ENCODE measurements at regions not wholly inside any gene's neighbourhood (a gene's known extent, or its start where the extent isn't known, plus 50 kb on each side); places are given as distances from the start of the nearest gene placed in this dataset.
"Not testable (repeated sequence)": the region's sequence is repeated elsewhere in the genome, so short reads cannot be mapped to it uniquely, and the experiment has no call there.

DNA sequence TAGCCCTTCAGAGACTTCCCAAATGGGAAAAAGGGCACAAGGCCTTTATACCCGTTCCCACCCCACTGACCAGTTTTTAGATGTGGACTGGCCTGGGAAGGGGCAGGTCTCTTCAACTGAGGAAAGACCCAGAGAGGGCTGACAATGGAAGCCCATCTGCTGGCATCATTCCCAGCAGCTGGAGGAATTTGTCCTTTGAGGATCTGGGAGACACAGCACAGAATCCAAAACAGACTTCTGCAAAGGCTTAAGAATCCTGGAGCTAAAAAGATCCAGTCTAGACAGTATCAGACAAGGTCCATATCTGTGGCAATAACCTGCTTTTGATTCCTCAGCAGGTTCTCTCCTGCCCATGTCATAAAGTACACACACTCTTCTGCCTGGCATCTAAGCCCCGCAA, 329.2 kb downstream of the TMEM167A start:
- DNase-seq: no peak

DNA sequence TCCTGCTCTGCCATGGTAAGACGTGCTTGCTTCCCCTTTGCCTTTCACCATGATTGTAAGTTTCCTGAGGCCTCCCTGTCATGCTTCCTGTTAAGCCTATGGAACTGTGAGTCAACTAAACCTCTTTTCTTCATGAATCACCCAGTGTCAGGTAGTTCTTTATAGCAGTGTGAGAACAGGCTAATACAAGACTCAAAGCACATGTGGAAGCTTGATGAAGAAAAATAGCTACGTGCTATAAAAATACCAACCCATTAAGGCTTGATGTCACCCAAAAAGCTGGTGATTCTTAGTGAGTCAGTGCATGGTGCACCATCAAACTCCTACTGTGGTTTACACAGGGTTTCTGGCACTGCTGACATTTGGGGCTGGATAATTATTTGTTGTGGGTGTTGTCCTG, 332.2 kb downstream of the TMEM167A start:
- DNase-seq: no peak

DNA sequence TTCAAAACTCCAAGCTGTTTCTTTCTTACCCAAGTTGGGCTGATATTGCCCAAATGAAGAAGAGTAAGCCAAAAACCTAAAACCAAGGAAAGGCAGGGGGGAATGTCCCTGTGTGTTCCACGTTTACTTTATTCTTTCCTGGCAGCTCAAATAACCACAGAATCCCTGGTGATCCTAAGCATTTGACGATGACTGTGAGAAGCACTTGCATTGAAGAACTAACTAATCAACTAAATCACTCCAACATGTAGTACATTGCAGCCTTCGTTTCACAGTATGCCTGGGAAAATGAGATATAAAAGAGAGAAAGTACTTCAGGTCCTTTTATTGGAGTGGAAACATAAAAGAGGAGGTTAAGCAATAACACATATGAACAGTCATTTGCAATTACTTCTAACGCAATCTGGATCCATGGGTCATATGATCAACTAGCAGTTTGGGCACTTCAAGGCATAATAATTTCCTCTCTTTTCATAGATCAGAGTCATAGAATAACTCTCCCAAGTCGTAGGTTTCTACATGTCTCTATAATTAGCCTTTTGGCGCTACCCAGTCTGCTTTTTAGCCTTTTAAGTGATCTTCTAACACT, 338.4 kb downstream of the TMEM167A start:
- DNase-seq: no peak

DNA sequence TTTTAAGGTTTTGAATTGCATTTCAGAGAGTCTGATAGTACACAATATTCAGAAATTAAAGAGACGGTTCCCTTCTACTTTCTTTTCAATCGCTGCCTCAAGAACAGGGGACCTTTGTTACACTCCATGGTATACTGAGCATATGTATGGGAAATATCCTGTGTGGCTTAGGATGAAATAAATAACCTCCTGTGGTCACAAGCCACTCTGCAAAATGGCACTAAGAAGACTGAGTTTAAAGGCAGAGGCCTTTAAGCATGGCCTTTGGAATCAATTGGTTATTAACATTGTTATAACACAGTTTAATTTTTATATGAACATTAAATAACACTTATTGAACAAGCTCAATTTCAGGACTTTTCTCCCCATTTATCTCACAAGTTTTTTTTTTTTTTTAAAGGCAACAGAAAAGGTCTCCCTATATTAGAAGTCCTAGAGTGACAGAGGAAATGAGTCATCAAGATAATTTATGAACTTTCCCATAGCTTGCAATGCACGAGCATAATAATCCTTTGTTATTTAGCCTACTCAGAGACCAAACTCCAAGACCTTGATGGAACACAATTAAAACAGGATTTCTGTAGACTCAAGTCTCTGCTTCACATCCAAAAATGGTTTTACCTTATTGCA, 341.9 kb downstream of the TMEM167A start:
- DNase-seq: no peak

DNA sequence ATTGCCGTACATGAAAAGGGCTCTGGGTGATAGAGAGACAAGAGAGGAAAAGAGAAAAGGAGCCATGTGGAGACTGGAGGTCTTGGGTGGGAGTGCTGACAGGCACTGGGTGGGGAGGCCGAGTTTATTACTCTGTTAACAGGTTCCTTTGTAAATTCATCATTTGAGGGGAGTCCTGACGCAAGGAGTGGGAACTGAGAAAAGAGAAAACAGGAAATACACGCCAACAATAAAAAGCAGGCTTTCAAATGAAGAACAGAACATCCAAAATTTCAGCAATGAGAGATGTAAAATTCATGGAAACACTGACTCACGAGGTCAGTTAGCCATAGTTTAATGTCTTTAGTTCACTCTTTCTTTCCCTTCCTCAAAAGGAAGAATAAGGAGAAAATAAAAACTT, 342.8 kb downstream of the TMEM167A start:
- DNase-seq: no peak

DNA sequence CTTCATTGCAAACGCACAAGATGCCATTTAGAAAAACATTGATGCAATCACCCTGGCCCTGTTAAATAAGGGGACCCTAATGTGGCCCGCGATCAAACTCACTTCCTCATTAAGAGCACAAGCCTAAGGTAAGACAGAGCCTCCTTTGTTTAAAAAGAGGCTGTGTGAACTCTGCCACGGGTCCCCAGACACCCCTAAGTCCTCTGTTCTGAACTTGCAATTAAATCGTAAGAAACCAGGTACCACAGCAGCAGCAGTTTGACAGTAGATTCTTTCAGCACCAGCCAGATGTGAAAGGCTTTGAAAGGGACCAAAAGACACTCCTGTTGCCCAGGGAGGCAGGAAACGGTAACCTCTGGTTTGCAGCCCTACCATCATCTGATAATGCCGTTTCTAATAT, 346.3 kb downstream of the TMEM167A start:
- no peak for DNase-seq

DNA sequence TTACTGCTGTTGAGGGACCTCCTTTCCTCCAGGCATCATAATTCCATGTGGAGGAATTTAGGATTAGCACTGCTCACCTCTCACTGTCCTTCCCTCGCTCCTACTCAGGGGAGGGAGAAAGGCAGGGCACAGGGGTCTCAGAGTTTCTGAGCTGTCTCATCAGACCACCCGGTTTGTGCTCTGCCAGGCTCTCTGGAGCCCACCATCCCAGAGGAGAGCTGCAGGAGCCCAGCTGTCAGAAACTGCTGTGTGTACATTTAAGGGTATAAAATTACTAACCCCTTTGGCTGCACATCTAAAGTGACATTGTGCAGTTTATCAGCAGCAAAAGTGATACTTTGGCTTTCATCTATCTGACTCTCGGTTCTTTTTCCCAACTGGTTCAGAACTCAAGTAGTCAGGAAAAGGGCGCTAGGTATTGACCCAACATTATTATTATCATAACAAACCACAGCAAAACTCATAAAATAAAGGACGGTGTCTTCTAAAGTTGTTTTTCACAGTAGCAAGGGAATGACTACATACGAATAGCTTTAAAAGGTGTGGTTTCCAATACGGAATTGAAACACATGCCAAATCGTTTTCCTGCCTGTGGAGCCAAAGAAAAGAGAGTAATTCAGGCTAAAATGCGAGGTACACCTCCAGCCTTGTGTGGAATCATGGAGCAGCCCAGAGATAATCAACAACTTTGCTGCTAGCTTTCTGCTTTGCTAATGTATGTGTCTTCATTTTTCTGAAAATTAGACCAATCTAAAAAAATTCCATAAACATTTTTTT, 348.1 kb downstream of the TMEM167A start:
- no peak for DNase-seq

DNA sequence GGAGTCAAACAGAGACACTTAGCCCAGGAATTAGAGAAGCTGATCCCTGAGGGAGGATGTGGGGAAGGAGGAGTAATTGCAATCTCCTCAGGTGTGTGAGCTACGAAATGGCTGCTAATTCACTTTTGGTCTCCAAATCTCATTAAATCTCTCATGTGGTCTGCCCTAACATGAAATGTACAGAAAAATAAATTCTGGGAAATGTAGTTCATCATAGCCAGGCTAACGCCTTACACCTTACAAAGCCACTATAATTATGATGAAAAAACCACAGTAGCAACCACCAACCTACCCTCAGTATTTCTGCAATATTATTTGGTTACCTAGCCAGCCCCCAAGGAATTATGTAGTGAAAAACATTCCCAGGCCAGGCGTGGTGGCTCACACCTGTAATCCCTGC, 354.0 kb downstream of the TMEM167A start:
- no peak for DNase-seq

DNA sequence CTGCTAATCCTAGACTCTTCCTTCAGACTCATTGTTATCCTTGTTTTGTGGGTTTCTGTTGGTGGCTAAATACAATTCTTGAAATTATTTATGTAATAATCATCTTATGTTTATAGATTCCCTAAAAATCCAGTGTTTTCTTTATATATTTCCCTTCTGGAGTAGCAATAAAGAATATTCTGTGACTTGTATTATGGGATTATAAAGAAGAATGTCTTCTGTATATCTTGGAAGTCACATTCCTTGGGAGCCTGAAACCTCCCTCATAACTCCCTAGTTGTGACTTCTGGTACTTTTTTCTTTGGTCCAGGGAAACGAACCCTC, 356.1 kb downstream of the TMEM167A start:
- no peak for DNase-seq

DNA sequence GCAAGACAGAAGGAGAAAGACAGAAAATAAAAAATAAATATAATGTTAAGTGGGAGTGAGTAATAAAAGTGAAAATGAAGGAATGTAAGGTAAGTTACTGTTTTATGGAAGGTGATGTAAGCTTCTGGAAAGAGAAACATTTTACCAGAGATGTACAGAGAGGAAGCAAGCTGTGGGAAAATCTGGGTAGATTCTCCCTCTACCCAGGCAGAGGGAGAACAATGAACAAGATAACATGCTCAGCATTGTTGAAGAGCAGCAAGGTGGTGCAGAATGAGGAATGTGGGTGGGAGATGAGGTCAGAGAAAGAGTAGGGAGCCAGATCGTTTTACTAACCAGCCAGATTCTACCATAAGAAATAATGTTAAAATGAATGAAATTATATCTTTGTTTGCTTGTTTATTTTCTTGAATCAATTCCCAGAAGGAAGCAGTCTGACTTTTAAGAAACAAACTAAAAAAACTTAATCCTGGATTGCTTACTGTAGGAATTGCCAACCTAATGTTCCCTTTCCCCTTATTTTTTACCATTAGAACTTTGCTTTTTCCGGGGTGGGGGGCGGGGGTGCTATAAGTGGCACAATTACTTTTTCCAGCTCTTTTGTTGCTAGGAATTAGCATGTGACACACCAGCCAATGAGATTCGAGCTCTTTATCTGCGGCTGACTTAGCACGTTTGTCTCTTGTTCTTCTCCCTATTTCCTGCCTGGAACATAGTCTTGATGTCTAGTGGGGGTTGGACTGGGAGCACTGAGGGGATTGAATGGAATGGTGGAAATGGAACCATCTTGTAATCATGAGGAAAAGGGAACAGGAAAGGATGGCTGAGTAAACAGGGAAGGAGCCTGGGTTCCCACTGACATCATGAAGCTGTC, 356.7 kb downstream of the TMEM167A start:
- no peak for DNase-seq

DNA sequence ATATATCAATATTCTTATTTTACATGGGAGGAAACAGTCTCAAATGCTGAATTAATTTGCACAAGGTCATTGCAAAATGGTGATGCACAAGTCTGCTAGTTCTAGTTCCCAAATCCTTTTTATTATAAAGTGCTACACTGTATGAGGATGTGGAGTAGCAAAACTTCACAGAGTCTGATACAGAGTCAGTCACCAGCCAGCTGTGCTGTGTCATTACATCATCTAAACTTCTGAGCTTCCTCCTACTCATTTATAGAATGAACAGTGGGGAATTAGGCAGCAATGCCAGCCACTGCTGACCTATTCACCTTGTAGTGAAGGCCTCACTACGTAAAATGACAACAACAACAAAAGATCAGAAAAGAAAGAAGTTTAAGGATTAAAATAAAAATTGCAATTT, 357.8 kb downstream of the TMEM167A start:
- no peak for DNase-seq

DNA sequence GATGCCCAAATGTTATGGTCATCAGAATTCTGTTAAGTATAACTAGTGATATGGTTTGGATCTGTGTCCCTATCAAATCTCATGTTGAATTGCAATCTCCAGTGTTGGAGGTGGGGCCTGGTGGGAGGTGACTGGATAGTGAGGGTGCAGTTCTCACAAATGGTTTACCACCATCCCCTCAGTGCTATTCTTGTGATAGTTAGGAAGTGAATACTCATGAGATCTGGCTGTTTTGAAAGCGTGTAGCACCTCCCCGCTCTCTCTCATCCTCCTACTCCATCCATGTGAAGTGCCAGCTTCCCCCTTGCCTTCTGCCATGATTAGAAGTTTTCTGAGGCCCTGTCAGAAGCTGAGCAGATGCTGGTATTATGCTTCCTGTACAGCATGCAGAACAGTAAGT, 359.5 kb downstream of the TMEM167A start:
- no peak for DNase-seq

DNA sequence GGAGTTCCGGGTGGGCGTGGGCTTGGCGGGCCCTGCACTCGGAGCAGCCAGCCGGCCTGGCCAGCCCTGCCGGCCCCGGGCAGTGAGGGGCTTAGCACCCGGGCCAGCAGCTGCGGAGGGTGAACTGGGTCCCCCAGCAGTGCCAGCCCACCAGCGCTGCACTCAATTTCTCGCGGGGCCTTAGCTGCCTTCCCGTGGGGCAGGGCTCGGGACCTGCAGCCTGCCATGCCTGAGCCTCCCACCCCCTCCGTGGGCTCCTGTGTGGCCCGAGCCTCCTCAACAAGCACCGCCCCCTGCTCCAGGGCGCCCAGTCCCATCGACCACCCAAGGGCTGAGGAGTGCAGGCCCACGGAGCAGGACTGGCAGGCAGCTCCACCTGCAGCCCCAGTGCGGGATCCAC, 362.5 kb downstream of the TMEM167A start:
- not testable (repeated sequence) for DNase-seq

DNA sequence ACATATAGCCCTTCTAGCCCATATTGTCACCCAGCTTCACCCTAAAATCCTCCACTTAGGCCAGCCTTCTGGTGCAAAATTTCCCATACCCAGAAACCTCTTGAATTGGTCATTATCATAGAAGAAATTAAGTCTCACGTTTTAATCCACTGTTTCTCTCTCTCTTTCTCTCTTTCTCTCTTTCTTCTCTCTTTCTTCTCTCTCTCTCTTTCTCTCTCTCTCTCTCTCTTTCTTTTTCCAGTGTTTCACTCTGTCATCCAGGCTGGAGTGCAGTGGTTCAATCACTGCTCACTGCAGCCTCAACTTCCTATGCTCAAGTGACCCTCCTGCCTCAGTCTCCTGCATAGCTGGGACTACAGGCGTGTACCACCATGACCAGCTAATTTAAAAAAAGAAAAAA, 363.4 kb downstream of the TMEM167A start:
- DNase-seq: no peak

DNA sequence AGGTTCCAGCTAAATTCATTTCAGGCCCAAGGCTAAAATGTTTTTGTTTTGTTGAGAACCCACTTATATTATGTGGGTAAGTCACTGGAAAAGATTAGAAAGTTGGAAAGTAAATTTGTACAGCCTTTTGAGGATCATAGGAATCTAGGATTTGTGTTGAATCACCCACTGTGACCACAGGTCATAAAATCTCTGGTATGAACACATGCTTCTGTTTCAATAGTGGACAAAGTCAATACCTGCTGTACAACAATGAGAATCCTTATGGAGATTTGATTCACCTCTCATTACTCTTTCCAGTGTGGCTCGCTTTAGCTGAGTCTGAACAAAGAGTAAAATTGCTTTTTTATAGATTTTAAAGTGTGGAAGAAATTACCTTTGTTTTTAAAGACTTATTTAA, 369.5 kb downstream of the TMEM167A start:
- no peak for DNase-seq

DNA sequence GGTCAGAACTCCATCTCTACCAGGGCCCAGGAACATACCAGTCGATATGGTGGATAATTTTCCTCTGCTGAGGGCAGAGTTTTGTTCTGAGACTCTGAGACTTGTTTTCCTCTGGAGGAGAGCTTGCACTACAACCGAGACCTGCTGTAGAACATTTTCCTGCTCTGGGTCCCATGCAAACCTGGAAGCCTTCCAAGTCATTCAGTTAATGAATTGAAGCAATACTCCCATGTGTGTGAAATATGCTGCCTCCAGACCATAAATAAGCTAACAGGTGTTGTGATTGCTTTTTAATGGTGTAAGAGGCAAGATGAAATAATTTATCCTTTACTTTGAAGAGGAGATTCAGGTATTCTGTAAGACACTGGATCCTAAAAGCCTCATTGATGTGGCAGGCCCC, 372.8 kb downstream of the TMEM167A start:
- DNase-seq: no peak

DNA sequence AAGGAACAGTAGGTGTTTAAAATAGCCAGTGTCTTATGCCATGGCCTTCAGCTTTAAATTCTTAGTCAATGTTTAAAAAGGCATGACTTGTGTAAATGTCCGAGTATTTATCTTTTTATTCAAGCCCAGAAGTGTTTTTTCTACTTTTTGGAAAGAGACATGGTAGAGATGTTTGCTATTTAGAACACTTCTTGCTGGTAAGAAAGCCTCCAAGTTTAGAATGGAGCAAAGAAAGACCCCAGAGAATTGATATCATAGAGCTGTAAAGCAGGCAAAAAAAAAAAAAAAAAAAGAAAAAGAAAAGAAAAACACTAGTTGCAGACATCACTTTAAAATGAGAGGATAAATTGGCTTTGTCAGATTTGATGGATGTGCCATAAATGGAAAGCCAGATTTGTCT, 375.1 kb downstream of the TMEM167A start:
- no peak for DNase-seq

DNA sequence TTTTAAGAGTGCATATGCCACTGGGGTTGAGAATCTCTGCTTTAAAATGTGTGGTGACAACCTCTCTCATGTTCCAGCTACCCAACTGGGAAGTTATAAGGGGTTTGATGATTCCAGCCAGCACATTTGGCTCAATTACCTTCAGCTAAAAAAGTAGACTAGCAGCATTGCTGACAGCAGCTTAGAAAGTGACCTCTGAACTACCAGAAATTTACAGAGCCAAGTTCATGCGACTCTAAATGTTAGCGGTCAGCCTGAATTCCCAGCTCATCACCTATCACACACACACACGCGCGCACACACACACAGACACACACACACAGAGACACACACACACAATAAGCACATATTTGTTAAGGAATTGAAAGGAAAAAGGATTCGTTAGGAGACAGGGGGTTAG, 377.5 kb downstream of the TMEM167A start:
- DNase-seq: no peak

DNA sequence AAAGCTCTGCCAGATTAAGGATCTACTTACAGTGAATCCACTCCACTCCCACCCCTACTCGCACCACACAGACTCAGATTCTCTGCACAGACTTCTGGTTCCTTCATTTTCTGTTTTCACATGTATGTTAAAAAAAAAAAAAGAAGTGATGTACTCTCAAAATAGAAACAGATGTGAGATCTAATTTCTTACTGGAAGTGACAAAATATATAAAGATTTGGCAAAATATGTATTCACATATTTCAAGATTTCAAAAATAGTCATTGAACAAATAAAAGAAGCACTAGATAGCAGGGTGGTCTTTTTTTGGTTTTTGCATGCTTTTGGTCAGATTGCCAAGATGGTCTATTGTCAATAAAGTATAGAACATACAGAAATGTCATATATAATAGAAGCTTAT, 379.2 kb downstream of the TMEM167A start:
- DNase-seq: no peak

DNA sequence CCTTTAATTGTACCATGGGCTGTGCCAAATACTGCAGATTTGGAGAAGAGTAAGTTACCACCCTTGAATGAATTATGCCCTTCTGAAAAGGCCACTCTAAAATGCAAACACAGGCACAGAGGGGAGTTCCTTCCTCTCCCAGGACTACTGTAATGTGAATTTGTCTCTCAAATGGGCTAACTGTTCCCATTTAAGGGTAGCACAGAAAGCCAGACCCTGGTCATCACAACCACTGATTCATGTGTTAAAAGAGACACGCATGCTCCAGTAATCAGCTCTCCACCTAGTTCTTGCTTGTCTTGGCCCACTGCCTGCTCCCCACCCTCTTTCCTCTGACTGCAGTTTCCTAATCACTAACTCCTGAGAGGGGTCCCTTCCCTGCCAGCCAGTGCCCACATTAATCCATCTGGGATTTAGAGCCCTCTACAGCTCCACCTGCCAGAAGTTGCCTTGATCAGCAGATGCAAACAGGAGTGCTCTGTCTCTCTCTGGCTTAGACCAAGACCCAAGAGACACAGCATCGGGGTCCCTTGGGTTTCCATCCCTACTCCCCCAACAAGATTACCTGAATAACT, 382.4 kb downstream of the TMEM167A start:
- no peak for DNase-seq

DNA sequence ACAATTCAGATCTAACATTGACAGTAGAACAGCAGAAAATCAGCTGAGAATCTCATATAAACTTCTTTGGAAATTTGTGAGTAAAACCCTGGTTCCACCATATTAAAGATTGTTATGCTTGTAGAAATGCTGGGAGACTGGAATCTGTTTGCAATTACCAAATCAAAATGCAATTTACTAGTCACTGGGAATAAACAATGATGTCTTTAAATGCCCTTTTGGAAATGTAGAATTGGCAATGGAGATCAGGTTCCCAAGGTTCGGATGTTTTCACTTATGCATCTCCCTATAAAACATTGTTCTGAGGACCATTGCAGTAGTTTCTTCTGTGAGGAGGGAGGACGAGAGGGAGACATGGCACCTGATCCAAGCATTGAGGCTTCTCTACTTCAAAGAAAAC, 384.4 kb downstream of the TMEM167A start:
- no peak for DNase-seq

DNA sequence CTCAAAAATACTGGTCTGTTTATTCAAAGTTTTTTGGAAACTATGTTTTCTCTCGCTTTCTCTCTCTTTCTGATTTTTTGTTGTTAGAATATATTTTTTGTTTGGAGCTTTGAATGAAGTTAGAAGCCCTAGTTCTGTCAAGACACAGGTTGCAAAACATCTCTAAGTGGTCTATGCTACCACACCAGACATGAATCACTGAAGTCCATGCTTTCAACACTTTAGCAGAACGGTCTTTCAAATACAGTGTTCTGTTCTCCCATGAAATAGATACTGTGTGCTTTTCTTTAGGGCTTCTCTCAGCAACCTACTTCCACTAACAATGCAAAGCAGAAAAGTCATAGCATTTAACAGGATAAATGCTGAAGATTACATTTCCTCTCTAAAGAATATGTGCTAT, 392.5 kb downstream of the TMEM167A start:
- DNase-seq: no peak

DNA sequence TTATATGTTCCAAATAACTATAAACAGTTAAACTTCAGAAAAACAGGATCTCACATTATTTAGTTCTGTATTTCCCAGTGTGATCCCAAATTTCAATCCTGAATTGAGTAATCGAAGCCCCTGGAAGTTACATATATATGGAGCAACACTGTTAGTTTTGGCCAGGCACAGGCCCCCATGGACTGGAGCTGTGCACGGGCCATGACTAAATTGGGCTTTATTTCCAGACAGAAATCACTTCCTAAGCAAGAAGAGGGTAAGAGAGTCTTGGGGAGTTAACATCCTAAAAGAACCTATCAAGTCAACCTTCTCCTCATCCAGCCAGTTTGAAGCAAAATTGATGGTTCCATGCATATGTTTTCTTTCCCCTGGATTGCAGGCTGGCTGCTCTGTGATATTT, 393.0 kb downstream of the TMEM167A start:
- DNase-seq: no peak

Measured in NCI-H1092 treated with DMSO at 0.1 percent for 48 hours (cell line).